Karpas-422 (cell line): ENCODE measurements at regions not wholly inside any gene's neighbourhood (a gene's known extent, or its start where the extent isn't known, plus 50 kb on each side); places are given as distances from the start of the nearest gene placed in this dataset.

ENCODE experiments used
- DNase-seq: peaks from one replicate; pipeline ENCODE4 v3.0.0-alpha.2; 2015
- H2AFZ ChIP-seq: fragments of 200-600 bp; sonication (generic); 2 replicates; pipeline ENCODE4 v1.6.1; 2014; ENCODE audit warnings: antibody characterized with exemption, low read length, mixed read lengths
- H3K27ac ChIP-seq: fragments of 200-600 bp; sonication (generic); 2 replicates; pipeline ENCODE4 v1.5.1; 2014; ENCODE audit warnings: mild to moderate bottlenecking, low read length, moderate library complexity
- H3K27me3 ChIP-seq: fragments of 200-600 bp; sonication (generic); 2 replicates; pipeline ENCODE4 v1.6.1; 2014; ENCODE audit warnings: low read length, mixed read lengths
- H3K36me3 ChIP-seq: fragments of 200-600 bp; sonication (generic); 2 replicates; pipeline ENCODE4 v1.6.1; 2014; ENCODE audit warnings: low read length, mixed read lengths; ENCODE audit not compliant: insufficient read depth
- H3K4me1 ChIP-seq: fragments of 200-600 bp; sonication (generic); 2 replicates; pipeline ENCODE4 v1.6.1; 2014; ENCODE audit warnings: mild to moderate bottlenecking, low read length, mixed read lengths
- H3K4me2 ChIP-seq: fragments of 200-600 bp; sonication (generic); 2 replicates; pipeline ENCODE4 v1.6.1; 2014; ENCODE audit warnings: low read length, low read depth, mild to moderate bottlenecking; ENCODE audit not compliant: poor library complexity, severe bottlenecking
- H3K4me3 ChIP-seq: fragments of 200-600 bp; sonication (generic); 2 replicates; pipeline ENCODE4 v1.5.1; 2014; ENCODE audit warnings: mild to moderate bottlenecking, antibody characterized with exemption, low read length, mixed read lengths
- H3K79me2 ChIP-seq: fragments of 200-600 bp; sonication (generic); 2 replicates; pipeline ENCODE4 v1.6.1; 2014; ENCODE audit warnings: mild to moderate bottlenecking, low read length, mixed read lengths
- H3K9ac ChIP-seq: fragments of 200-600 bp; sonication (generic); 2 replicates; pipeline ENCODE4 v1.6.0; 2014; ENCODE audit warnings: low read length
- H3K9me2 ChIP-seq: fragments of 200-600 bp; sonication (generic), shearing (Covaris generic); replicated peaks from 2 replicates; pipeline ENCODE4 v1.6.0; 2014; ENCODE audit warnings: mild to moderate bottlenecking, low read length, moderate library complexity; ENCODE audit not compliant: insufficient read depth
- H3K9me3 ChIP-seq: fragments of 300-700, 200-600 bp; sonication (generic); 2 replicates; pipeline ENCODE4 v1.6.1; 2014; ENCODE audit warnings: low read length, mixed read lengths
- H4K20me1 ChIP-seq: fragments of 200-600 bp; sonication (generic); 2 replicates; pipeline ENCODE4 v1.6.1; 2014; ENCODE audit warnings: mild to moderate bottlenecking, antibody characterized with exemption, low read length, low read depth; ENCODE audit not compliant: insufficient read depth

- Histone ChIP-seq H3K9me3 (no peaks in the 10 kb centered on the region), H3K4me1 (0 out of 2 replicates have a peak, but pooled peaks cover 3% of the 10 kb centered on the region), H3K27ac (no peak overlapping the region), H3K4me3 (no peak overlapping the region), H3K9ac (no peak overlapping the region), H3K9me2 (no peaks in the 10 kb centered on the region), H3K79me2 (no peaks in the 10 kb centered on the region), H2AFZ (no peak overlapping the region), H3K4me2 (no peak overlapping the region), H4K20me1 (no peaks in the 10 kb centered on the region), H3K36me3 (no peaks in the 10 kb centered on the region), H3K27me3 (0 out of 2 replicates have a peak, but pooled peaks cover 2% of the 10 kb centered on the region)
- no peak for DNase-seq
These were observed 390.9 kb upstream of the PFKP start for GRCh38 chr10:2676455-2676854.

DNA sequence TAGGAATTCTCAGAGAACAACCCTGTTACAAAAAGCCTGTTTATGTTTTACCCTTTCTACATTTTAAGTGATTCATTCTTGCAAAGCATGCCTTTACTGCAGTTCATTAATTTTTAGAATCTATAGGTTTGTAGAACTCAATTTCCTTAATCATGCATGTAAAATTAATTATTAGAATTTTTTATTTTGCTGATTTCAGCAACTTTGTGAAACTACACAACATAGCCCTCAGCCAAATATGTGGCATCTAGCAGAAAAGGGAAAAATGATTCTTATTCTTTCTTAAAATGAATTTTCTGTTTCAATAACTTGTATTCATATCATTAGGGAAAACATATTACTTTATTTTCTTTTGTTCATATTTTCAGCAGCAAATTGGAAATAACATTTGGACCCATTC is 392.9 kb upstream of the PFKP start:
- no peak overlapping the region for H2AFZ ChIP-seq

GRCh38 chr10:2670864-2671263 is 396.5 kb upstream of the PFKP start:
- Histone ChIP-seq H3K9me2 (no peaks in the 10 kb centered on the region), H3K4me2 (no peak overlapping the region), H3K4me3 (no peak overlapping the region), H3K36me3 (no peaks in the 10 kb centered on the region), H3K9me3 (no peaks in the 10 kb centered on the region; the same call in 1 of the 2 replicates), H3K27ac (no peak overlapping the region), H3K9ac (no peak overlapping the region), H3K79me2 (no peaks in the 10 kb centered on the region), H2AFZ (no peak overlapping the region), H3K4me1 (0 out of 2 replicates have a peak, but pooled peaks cover 3% of the 10 kb centered on the region), H3K27me3 (peaks cover 3% of the 10 kb centered on the region; the same call in 1 of the 2 replicates), H4K20me1 (no peaks in the 10 kb centered on the region)
- DNase-seq: no peak

More for the DNA sequence above, 392.9 kb upstream of the PFKP start:
- Histone ChIP-seq H3K4me1 (0 out of 2 replicates have a peak, but pooled peaks cover 3% of the 10 kb centered on the region), H3K27ac (no peak overlapping the region), H3K36me3 (no peaks in the 10 kb centered on the region), H3K4me2 (no peak overlapping the region), H3K4me3 (no peak overlapping the region), H4K20me1 (no peaks in the 10 kb centered on the region), H3K79me2 (no peaks in the 10 kb centered on the region), H3K27me3 (no peaks in the 10 kb centered on the region), H3K9me3 (no peaks in the 10 kb centered on the region), H3K9ac (no peak overlapping the region), H3K9me2 (no peaks in the 10 kb centered on the region)
- DNase-seq: no peak

GRCh38 chr10:2665772-2666171 is 401.6 kb upstream of the PFKP start:
- no peak overlapping the region for H3K27ac ChIP-seq
- DNase-seq: no peak
- H3K36me3 ChIP-seq: no peaks in the 10 kb centered on the region
- H3K9me2 ChIP-seq: no peaks in the 10 kb centered on the region
- H3K4me2 ChIP-seq: no peak overlapping the region
- H2AFZ ChIP-seq: no peak overlapping the region
- H4K20me1 ChIP-seq: no peaks in the 10 kb centered on the region
- H3K79me2 ChIP-seq: no peaks in the 10 kb centered on the region
- H3K9me3 ChIP-seq: peaks cover 4% of the 10 kb centered on the region
- no peaks in the 10 kb centered on the region for H3K4me1 ChIP-seq
- peaks cover 3% of the 10 kb centered on the region; the same call in 1 of the 2 replicates for H3K27me3 ChIP-seq
- H3K9ac ChIP-seq: no peak overlapping the region
- H3K4me3 ChIP-seq: no peak overlapping the region

DNA sequence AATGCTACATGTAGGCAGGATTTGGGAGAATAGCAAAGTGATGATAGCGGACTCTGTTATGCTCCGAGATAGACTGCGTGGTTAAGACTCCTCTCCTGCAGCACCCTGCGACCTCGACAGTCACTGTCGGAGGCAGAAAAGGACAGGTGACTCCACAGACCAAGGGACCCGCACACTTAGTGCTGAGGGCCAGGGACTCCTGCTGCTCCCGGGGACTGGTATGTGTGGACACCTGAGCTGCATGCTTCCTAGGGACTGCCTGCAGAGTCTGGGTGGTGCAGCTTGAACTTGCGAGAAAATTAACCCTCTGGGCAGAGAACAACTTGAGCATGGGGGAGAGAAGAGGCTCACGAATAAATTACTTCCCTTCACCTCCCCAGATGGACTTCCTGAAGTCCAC is 407.1 kb upstream of the PFKP start:
- no peak overlapping the region for H3K4me3 ChIP-seq
- peaks cover 8% of the 10 kb centered on the region for H3K4me1 ChIP-seq
- no peaks in the 10 kb centered on the region for H3K36me3 ChIP-seq
- no peak overlapping the region for H3K4me2 ChIP-seq
- H3K27me3 ChIP-seq: peaks cover 3% of the 10 kb centered on the region; the same call in 1 of the 2 replicates
- no peak for DNase-seq
- no peak overlapping the region for H3K27ac ChIP-seq
- H3K79me2 ChIP-seq: no peaks in the 10 kb centered on the region
- H2AFZ ChIP-seq: no peak overlapping the region
- H3K9ac ChIP-seq: no peak overlapping the region
- no peaks in the 10 kb centered on the region for H3K9me3 ChIP-seq
- H4K20me1 ChIP-seq: no peaks in the 10 kb centered on the region
- no peaks in the 10 kb centered on the region for H3K9me2 ChIP-seq

GRCh38 chr10:2659660-2660209 is 407.6 kb upstream of the PFKP start:
- H3K9ac ChIP-seq: no peak overlapping the region
- DNase-seq: no peak
- no peak overlapping the region for H3K4me2 ChIP-seq
- no peak overlapping the region for H3K4me3 ChIP-seq
- H3K9me3 ChIP-seq: no peaks in the 10 kb centered on the region
- no peaks in the 10 kb centered on the region for H3K79me2 ChIP-seq
- peaks cover 8% of the 10 kb centered on the region for H3K4me1 ChIP-seq
- no peaks in the 10 kb centered on the region for H4K20me1 ChIP-seq
- no peaks in the 10 kb centered on the region for H3K36me3 ChIP-seq
- no peak overlapping the region for H3K27ac ChIP-seq
- H3K27me3 ChIP-seq: peaks cover 3% of the 10 kb centered on the region; the same call in 1 of the 2 replicates
- H2AFZ ChIP-seq: no peak overlapping the region
- H3K9me2 ChIP-seq: no peaks in the 10 kb centered on the region

DNA sequence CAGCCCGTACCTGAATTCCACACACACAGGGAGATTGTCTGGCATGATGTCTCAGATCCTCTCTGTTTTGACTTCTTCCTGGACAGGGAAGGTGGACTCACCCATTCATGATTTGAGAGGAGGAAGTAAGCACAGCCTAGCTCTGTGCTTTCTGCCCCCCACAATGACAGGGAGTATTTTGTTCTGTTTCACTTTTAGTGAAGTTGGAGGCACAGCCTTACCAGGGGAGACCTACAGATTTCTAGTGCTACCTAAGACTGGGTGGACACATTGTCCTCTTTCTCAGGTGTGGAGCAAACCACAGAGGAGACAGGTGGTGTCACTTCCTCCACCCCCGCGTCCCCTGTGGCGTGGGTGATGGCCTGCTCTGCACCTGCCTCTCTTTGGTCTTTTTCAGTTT is 408.6 kb upstream of the PFKP start:
- Histone ChIP-seq H3K79me2 (no peaks in the 10 kb centered on the region), H3K9me3 (no peaks in the 10 kb centered on the region), H3K9me2 (no peaks in the 10 kb centered on the region), H3K27ac (no peak overlapping the region), H3K4me3 (no peak overlapping the region; the same call in 1 of the 2 replicates), H3K36me3 (no peaks in the 10 kb centered on the region), H2AFZ (no peak overlapping the region), H3K4me2 (no peak overlapping the region), H4K20me1 (no peaks in the 10 kb centered on the region), H3K27me3 (peaks cover 3% of the 10 kb centered on the region; the same call in 1 of the 2 replicates), H3K9ac (no peak overlapping the region), H3K4me1 (peaks cover 8% of the 10 kb centered on the region)
- no peak for DNase-seq

- no peaks in the 10 kb centered on the region for H3K79me2 ChIP-seq
- H3K4me2 ChIP-seq: no peak overlapping the region
- H3K4me3 ChIP-seq: no peak overlapping the region
- H3K9me2 ChIP-seq: no peaks in the 10 kb centered on the region
- H3K36me3 ChIP-seq: no peaks in the 10 kb centered on the region
- H3K9me3 ChIP-seq: no peaks in the 10 kb centered on the region
- H2AFZ ChIP-seq: no peak overlapping the region
- no peak overlapping the region for H3K9ac ChIP-seq
- no peaks in the 10 kb centered on the region for H3K4me1 ChIP-seq
- no peak for DNase-seq
- no peaks in the 10 kb centered on the region; the same call in 1 of the 2 replicates for H3K27me3 ChIP-seq
- H4K20me1 ChIP-seq: no peaks in the 10 kb centered on the region
- no peak overlapping the region for H3K27ac ChIP-seq
These were observed 417.0 kb upstream of the PFKP start for GRCh38 chr10:2650328-2650727.
